HG03025 (cell line): ENCODE measurements at regions not wholly inside any gene's neighbourhood (a gene's known extent, or its start where the extent isn't known, plus 50 kb on each side); places are given as distances from the start of the nearest gene placed in this dataset.
"Not testable (repeated sequence)": the region's sequence is repeated elsewhere in the genome, so short reads cannot be mapped to it uniquely, and the experiment has no call there.

Source experiments
- ATAC-seq: cut with Tn5 transposase; IDR thresholded peaks from one replicate; pipeline ENCODE4 v1.9.1; 2021; ENCODE audit warnings: mild to moderate bottlenecking, moderate library complexity; ENCODE audit not compliant: unreplicated experiment, low FRiP score

GRCh38 chr1:90864681-90865080 is 147.6 kb upstream of the BARHL2 start:
- ATAC-seq, result no peak

- no peak for ATAC-seq
Observed at GRCh38 chr1:90862782-90863181, 145.7 kb upstream of the BARHL2 start.

GRCh38 chr1:90861421-90861820 is 144.3 kb upstream of the BARHL2 start:
- not testable (repeated sequence) for ATAC-seq

- no peak for ATAC-seq
Observed at GRCh38 chr1:90856463-90857007, 139.4 kb upstream of the BARHL2 start.

GRCh38 chr1:90854397-90854924 is 137.4 kb upstream of the BARHL2 start:
- no peak for ATAC-seq

- ATAC-seq, result no peak
Observed at GRCh38 chr1:90851711-90852050, 134.6 kb upstream of the BARHL2 start.

GRCh38 chr1:90850898-90851710 is 134.0 kb upstream of the BARHL2 start:
- peak; percentile 90 for ATAC-seq

GRCh38 chr1:90850181-90850897 is 133.2 kb upstream of the BARHL2 start:
- ATAC-seq, result no peak

- no peak for ATAC-seq
Observed at GRCh38 chr1:90841473-90841872, 124.4 kb upstream of the BARHL2 start.

GRCh38 chr1:90840352-90840751 is 123.2 kb upstream of the BARHL2 start:
- no peak for ATAC-seq

- ATAC-seq, result no peak
Observed at GRCh38 chr1:90839323-90839722, 122.2 kb upstream of the BARHL2 start.

- ATAC-seq, result no peak
Observed at GRCh38 chr1:90838720-90839119, 121.6 kb upstream of the BARHL2 start.

GRCh38 chr1:90837420-90837819 is 120.3 kb upstream of the BARHL2 start:
- no peak for ATAC-seq

- no peak for ATAC-seq
Observed at GRCh38 chr1:90836345-90836679, 119.2 kb upstream of the BARHL2 start.

- ATAC-seq, result no peak
Observed at GRCh38 chr1:90835661-90836344, 118.7 kb upstream of the BARHL2 start.

GRCh38 chr1:90834886-90835660 is 118.0 kb upstream of the BARHL2 start:
- no peak for ATAC-seq

- ATAC-seq, result no peak
Observed at GRCh38 chr1:90834354-90834885, 117.3 kb upstream of the BARHL2 start.

GRCh38 chr1:90833466-90834110 is 116.5 kb upstream of the BARHL2 start:
- ATAC-seq, result no peak

- ATAC-seq, result no peak
Observed at GRCh38 chr1:90831910-90832309, 114.8 kb upstream of the BARHL2 start.

- no peak for ATAC-seq
Observed at GRCh38 chr1:90826834-90827233, 109.7 kb upstream of the BARHL2 start.
